HG03039 (cell line): ENCODE measurements at regions not wholly inside any gene's neighbourhood (a gene's known extent, or its start where the extent isn't known, plus 50 kb on each side); places are given as distances from the start of the nearest gene placed in this dataset.

ENCODE experiments used
- ATAC-seq: cut with Tn5 transposase; IDR thresholded peaks from one replicate; pipeline ENCODE4 v1.9.1; 2021; ENCODE audit warnings: mild to moderate bottlenecking, moderate library complexity; ENCODE audit not compliant: unreplicated experiment

DNA sequence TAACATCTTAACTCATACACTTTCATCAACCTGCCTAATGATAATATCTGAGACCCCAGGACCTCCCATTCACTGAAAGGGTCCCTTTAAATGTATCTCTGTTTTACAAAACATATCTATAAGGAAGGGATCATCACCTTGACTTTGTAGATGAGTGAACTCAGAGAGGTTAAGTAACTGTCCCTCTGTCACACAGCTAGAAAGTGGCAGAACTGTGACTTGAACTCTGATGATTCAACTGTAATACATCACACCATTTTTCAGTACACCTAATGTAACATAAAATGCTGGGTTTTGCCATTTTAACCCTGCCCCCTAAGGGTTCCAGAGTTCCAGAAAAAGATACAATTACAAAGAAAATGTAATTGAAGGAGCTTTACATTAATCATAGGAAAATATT is 234.6 kb downstream of the ZEB2 start:
- no peak for ATAC-seq

DNA sequence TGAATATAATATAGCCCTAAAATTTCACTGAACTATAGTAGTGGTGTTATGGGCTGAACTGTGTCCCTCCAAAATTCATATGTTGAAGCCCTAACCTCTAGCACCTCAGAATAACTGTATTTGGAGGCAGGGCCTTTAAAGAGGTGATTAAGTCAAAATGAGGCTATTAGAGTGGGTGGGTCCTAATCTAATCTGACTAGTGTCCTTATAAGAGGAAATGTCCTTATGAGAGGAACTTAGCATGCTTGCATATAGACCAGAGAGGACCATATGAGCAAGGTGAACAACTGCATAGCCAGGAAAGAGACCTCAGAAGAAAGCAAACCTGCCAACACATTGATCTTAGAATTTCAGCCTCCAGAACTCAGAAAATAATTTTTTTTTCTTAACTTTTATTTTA is 238.4 kb downstream of the ZEB2 start:
- no peak for ATAC-seq

DNA sequence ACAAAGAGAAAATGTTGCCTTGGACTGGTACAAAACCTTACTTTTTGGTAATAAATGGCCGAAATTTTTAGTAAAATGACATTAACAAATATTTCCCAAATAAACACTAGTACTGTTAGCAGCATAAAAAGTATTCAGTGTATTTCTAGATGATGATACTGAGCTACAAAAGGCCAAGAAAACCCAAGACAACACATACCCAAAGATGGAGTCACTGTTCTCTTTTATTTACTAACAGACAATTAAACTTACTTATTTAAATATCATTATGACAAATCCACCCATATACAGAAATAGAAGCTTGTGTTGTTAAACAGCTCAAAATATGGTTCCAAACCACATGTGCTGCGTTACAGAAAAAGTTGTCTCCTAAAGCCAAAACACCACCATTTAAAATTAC is 239.9 kb downstream of the ZEB2 start:
- ATAC-seq = no peak

DNA sequence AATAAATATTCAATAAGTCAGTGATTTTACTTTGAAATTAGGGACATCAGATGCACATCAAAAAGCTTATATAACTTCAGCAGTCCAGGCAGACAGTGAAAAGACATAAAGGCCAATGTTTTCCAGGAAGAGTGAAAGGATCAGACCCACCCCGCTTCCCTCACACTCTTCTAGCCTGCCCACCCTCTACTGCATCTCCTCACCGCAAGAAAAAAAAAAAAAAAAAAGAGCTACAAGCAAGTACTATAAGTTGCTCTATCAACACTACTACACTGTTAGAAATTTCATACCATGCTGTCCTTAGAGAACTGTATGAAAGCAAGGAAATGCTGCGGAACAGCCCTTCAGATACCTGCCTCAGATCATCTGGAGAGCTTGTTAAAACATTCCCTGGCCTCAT is 240.8 kb downstream of the ZEB2 start:
- no peak for ATAC-seq

DNA sequence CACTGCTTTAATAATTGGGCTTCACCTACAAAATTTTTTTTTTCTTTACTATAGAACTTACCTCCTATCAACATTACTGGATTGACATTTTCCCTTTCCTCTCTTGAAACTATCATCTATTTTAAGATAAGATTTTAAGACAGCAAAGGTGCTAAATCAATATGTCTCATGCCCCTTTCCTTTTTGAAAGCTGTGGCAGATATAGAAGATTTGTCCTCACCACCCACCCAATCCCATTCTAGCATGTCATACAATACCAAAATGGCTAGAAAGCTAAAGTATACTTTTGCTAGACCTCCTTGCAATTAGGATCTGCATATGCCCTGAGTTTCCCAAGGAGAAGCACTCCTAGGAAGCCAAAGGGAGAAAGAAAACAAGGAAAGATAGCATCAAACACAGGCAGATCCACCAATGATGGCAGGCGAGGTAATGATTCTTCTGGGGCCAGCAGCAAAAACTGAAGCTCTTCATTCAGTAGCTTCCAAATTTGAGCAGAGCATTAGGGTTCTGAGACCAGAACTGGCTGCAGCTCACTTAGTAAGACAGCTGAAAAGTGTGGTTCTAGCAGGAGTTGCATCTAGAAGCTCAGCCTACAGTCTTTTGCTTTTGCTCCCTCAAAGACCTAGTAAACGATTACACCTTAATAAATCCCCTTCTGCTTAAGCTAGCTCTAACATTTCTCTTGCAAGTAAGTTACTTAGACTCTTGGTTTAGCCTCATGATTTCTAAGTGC is 242.1 kb downstream of the ZEB2 start:
- no peak for ATAC-seq

DNA sequence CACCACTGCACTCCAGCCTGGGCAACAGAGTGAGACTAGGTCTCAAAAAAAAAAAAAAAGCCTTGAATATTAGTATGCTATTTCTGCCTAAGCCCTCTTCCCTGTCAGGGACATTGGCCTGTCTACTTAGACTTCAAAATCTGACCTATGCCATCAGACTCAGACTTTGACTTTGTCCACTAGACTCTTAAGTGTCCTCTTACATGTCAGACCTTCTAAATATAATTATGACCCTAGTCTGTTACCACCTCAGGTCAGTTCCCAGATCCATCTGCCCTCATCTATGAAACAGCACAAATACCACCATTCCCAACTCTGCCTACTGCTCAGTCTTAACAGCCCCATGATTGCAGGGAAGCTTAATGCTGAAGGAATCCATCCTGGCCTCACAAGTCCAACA is 244.6 kb downstream of the ZEB2 start:
- ATAC-seq = no peak

DNA sequence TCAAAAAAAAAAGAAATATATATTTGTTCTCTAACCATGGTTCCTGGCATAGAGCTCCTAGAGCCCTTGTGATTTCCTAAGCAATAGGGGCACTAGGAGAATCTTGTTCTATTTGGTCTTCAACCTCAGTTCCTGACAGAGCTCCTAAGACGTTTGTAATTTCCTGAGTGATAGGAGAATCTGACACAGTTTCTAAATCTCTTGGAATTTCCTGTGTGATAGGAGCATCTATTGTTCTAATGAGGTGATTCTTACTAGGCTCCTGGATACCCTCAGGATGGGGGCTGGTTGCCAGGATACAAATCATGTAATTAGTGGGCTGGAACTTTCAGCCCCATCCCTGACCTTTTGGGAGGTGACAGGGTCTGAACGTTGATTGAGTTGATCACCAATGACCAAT is 245.8 kb downstream of the ZEB2 start:
- ATAC-seq = no peak

DNA sequence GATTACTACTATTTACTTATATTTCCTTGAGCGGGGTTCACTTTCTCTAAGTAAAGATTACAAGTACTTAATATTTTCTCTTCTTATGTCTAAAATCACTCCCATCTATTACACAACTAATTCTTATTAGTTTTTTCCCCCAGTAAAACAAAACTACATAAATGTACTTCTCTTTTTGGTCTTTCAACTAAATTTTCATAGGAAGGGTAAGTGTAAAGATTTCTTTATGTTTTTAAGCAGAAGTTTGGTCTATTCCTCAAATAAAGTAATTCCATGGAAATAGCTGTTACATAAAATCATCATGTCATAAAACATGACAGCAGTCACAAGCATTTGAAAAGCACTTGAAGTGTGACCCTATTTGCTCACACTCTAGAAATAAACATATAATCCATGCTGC is 249.0 kb downstream of the ZEB2 start:
- no peak for ATAC-seq

DNA sequence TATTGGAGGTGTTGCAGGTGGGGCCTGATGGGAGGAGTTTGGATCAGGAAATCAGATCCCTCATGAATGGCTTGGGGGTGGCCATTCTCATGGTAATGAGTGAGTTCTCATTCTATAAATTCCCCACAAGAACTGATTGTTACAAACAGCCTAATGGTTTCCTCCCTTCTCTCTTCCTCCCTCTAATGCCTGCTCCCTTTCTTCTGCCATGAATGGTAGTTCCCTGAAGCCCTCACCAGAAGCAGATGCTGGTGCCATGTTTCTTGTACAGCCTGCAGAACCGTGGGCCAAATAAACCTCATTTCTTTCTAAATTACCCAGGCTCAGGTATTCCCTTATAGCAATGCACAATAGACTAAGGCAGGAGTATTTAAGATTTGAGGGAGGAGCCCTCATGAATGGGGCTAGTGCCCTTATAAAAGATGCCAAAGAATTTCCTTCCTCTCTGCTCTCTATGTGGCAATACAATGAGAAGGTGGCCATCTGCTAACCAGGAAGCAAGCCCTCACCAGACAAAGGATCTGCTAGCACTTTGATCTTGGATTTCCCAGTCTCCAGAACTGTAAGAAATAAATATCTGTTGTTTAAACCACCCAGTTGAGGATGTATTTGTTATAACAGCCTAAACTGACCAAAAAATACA is 251.8 kb downstream of the ZEB2 start:
- no peak for ATAC-seq

DNA sequence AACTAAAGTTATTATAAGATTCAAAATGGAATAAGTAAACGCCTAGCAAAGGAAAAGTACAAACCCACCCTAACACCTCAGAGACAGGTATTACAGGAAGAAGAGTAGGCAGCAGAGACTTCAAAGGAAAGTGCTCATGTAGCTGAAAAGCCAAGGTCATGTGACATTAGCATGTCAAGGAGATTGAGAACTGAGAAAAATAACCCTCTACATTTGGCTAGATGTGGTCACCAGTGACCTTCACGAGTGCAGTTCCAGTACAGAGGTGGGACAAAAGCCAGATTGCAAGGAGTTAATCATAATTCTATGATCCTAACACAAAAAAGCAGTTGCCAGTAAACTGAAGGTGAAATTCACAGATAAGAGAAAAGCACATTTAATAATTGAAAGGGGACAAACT is 252.7 kb downstream of the ZEB2 start:
- ATAC-seq = peak; percentile 88

DNA sequence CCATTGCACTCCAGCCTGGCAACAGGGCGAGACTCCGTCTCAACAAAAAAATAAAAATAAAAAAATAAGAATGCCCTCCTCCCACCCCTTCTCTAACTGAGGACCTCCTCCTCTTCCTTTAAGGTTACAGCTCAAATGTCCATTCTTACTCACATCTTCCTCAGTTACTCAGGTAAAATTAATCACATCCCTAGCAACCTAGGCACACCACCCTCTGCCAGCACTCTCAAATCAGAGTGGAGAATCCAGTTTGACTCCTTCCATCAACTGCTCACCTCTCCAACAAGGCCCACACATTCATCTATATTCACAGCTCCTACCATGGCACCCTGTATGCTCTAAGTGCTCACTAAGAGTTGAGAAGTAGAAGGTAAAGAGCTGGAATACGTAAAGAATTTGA is 254.3 kb downstream of the ZEB2 start:
- no peak for ATAC-seq

DNA sequence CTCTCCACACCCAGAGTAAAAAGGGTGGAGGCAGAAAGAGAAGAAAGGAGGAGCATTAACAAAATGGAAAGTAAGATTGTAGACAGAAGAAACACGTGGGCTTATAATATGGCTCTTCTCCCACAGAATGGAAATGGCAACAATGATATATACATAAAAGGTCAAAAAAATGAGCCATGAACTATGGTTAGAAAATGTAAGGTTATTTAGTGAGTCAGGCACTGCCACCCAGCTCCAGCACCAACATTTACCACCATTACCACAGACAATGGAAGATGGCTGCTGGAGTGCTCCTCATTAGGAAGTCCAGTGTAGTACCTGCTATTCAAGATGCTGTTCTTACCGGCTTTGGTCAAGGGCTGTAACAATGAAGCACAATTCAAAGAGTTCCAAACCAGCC is 258.0 kb downstream of the ZEB2 start:
- ATAC-seq = no peak

DNA sequence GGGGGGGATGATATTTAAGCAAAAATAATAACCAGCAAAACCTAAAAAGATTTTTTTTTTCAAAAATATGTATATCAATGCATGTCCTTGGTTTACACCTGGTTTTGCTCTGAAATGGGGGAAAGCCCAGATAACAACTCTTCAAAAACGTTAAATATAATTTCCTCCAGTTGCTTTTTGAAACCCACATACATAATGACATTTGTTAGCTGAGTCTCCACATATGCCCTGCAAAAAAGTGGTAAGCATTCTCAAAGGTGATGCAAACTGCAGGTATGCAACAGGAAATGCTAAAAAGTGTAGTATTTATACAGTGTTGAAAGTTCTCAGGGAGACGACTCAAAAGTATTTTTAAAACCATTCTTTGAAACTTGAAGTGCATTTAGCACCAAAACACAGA is 258.6 kb downstream of the ZEB2 start:
- no peak for ATAC-seq

DNA sequence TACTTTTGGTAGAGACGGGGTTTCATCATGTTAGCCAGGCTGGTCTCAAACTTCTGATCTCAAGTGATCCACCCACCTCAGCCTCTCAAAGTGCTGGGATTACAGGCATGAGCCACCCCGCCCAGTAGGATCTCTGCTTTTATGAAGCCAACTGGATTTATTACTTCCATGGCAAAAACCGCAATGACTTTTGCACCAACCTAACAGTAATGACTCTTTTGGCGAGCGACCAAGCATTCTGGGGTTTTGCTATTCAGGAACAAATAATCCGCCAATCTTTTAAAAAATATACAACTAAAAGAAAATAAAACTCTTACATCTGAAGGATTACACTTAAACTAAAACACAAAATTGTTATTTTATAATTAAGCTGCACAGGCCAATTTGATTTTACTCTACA is 260.6 kb downstream of the ZEB2 start:
- no peak for ATAC-seq

DNA sequence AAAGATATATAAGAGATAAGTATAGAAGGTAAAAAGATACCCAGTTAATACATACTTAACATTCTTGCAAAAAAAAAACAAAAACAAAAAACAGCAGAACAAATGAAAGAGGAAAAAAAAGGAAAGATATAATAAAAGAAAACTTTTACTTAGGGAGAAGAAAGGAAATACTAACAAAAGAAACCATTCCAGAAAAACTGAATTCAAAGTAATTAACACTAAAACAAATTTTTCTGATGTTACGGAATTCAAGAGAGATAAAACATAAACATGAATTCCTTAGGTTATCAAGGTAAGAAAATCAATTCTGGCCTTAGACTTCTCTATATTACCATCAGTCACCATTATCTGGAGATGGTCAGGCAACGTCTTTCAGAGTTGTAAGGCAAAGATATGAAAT is 261.8 kb downstream of the ZEB2 start:
- ATAC-seq = no peak

DNA sequence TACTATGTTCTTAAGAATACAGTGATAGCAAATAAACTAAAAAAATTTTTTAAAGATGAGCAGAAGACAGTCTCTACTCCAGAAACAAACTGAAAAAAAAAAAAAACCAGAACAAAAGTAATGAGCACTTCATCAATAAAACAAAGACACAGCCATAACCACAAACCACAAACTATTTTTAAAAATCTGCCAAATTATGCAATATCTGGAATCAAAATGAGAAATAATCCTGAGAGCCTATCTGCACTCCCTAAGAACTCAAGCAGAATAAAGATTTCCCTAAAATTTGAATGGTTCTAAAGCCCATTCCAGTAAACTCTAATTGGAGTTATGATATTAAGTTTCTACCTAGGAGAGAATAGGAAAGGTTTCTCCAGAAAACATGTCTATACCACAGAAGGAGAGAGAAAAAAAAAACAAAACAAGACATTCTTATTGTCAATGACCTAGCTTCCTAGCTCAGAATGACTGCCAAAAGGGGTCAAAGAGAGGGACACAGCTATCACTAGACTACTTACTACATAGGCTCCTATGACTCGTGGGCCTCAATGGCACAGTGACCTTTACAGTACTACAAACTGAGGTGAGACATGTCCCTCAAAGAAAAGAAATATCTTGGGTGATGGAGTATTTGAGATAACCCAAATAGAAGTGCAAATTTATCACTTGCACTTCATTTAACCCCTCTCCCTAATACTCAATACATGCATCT is 262.8 kb downstream of the ZEB2 start:
- ATAC-seq = no peak

DNA sequence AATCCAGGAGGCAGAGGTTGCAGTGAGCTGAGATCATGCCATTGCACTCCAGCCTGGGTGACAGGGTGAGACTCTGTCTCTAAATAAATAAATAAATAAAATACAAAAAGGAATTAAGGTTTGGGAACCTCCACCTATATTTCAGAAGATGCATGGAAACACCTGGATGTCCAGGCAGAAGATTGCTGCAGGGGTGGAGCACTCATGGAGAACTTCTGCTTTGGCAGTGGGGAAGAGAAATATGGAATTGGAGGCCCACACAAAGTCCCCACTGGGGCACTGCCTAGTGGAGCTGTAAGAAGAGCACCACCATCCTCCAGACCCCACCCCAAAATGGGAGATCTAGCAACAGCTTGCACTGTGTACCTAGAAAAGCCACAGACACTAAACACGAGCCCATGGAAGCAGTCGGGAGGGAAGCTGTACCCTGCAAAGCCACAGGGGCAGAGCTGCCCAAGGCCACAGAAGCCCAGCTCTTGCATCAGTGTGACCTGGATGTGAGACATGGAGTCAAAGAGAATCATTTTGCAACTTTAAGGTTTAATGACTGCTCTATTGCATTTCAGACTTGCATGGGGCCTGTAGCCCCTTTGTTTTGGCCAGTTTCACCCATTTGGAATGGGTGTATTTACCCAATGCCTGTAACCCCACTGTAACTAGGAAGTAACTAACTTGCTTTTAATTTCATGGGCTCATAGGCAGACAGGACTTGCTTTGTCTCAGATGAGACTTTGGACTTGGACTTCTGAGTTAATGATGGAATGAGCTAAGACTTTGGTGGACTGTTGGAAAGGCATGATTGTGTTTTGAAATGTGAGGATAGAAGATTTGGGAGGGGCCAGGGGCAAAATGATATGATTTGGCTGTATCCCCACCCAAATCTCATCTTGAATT is 265.3 kb downstream of the ZEB2 start:
- no peak for ATAC-seq

DNA sequence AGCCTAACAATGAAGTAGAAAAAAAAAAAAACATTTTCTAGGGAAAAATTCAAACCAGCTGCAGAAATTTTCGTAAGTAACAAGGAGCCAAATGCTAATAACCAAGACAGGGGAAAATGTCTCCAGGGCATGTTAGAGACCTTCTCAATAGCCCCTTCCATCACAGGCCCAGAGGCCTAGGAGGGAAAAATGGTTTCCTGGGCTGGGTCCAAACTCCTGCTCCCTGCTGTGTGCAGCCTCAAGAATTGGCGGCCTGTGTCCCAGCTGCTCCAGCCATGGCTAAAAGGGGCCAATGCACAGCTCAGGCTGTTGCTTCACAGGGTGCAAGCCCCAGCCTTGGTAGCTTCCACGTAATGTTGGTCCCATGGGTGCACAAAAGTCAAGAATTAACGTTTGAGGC is 266.2 kb downstream of the ZEB2 start:
- ATAC-seq = no peak

DNA sequence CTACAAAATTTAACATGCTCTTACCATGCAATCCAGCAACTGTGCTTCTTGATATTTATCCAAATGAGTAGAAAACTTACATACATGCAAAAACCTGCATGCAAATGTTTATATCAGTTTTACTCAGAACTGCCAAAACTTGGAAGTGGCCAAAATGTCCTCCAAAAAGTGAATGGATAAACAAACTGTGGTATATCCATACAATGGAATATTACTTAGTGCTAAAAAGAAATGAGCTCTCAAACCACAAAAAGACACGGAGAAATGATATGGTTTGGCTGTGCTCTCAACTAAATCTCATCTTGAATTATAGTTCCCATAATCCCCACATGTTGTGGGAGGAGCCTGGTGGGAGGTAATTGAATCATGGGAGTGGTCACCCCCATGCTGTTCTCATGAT is 267.2 kb downstream of the ZEB2 start:
- ATAC-seq = no peak

DNA sequence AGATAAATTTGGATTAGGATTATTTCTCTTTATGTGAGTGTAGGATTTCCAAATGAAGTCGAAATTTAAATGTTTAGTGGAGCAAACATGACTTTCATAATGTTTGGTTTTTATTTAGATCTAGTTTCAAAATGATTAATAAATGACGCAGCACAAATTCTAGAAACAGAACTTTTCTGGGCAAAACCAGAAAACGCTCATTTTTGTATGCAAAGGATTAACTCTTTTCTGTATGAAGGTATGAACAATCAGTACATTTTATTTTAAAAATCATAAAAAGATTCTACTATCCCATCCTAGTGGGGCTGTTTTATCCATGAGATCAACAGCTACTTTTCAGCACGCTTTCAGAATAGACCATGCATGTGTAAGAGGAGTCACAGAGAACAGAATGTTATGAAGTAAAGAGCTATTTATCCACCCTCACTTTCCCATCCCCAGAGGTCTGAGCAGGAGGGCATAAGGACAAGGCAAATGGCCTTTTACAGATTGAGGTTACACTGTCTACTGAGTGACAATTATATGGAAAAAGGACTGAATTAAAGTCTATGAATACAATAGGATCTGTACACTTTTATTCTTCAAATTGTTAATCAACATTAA is 270.8 kb downstream of the ZEB2 start:
- ATAC-seq = no peak
